ENCODE measurements at regions not wholly inside any gene's neighbourhood (a gene's known extent, or its start where the extent isn't known, plus 50 kb on each side); places are given as distances from the start of the nearest gene placed in this dataset.

- TF ChIP-seq CTCF (IDR thresholded peaks at IDR 0.05; ENCODE audit: insufficient read depth, low read length, poor library complexity, severe bottlenecking) (peak; percentile 62), EZH2phosphoT487 (conservative IDR thresholded peaks at IDR 0.05; ENCODE audit: low read length) (no peak)
Measured at GRCh38 chr17:77772461-77772897, 186.0 kb upstream of the TNRC6C start.
